Testis (tissue), 2 donors: ENCODE measurements at regions not wholly inside any gene's neighbourhood (a gene's known extent, or its start where the extent isn't known, plus 50 kb on each side); places are given as distances from the start of the nearest gene placed in this dataset.

Experiments used
- DNase-seq: peaks from one replicate; pipeline ENCODE4 v3.0.0-alpha.2; 2019
- H3K27ac ChIP-seq, 2 donors: fragments of 200-600 bp; sonication (generic); one replicate each; pipeline ENCODE4 v1.5.1; 2019
- H3K27me3 ChIP-seq: fragments of 200-600 bp; sonication (generic); one replicate; pipeline ENCODE4 v1.5.1; 2019
- H3K36me3 ChIP-seq: fragments of 200-600 bp; sonication (generic); one replicate; pipeline ENCODE4 v1.5.1; 2017; ENCODE audit warnings: low read depth; ENCODE audit errors: missing control alignments
- H3K4me1 ChIP-seq: fragments of 200-600 bp; sonication (generic); one replicate; pipeline ENCODE4 v1.5.1; 2019
- H3K4me3 ChIP-seq, 2 donors: fragments of 200-600 bp; sonication (generic); one replicate each; pipeline ENCODE4 v1.5.1; 2017 to 2019
- H3K9me3 ChIP-seq: fragments of 200-600 bp; sonication (generic); one replicate; pipeline ENCODE4 v1.5.1; 2017
- POLR2A ChIP-seq: fragments of 450-650 bp; IDR thresholded peaks from one replicate; pipeline ENCODE4 v1.6.1; 2017; ENCODE audit warnings: antibody characterized with exemption, mild to moderate bottlenecking, moderate library complexity
- WGBS, 2 donors: methylation state at CpG; one replicate each; pipeline ENCODE4 v1.1.5; 2018; 5-methylcytosine and 5-hydroxymethylcytosine counted together
- intact Hi-C: fragments of 100-400 bp; cut with DNase I; formaldehyde crosslinking; loops from one replicate; pipeline ENCODE4 v1.15.1; 2023; ENCODE audit warnings: low total_unique reads
- TF ChIP-seq, protein P1 (sequence below), 3 experiments: fragments of 450-650 bp in 2 of 3; fragments of 200-600 bp in 1 of 3; sonication (generic) in 1 of 3; IDR thresholded peaks; one replicate each; pipeline ENCODE4 v1.5.1; 2016 to 2019; ENCODE audit warnings: antibody characterized with exemption in 3 of 3, mild to moderate bottlenecking in 2 of 3, moderate library complexity in 1 of 3

DNA sequence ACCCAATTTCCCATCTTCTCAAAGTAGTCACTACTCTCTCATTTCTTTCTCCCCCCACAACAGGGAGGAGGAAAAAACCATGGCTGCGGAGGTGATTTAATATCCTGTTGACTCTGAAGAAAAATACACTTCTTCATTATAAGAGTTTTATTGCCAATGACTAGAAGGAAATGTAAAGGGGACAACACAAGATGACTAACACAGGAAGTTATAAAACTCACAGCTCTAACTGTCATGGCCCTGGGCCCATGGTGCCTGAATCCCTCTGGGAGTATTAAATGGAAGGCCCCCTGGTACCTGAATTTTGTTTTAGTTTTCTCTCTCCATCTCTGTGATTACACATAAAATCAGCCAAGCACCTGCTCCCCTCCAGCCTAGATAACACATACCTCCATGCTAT is 352.8 kb upstream of the FAT3 start:
- Histone ChIP-seq H3K4me1 (no peaks in the 10 kb centered on the region), H3K36me3 (no peaks in the 10 kb centered on the region), H3K9me3 (no peaks in the 10 kb centered on the region), H3K27ac (no peak overlapping the region), H3K4me3 (no peak overlapping the region), H3K27me3 (no peaks in the 10 kb centered on the region)
- intact Hi-C loops = no loop called here
- TF ChIP-seq, protein P1, sequence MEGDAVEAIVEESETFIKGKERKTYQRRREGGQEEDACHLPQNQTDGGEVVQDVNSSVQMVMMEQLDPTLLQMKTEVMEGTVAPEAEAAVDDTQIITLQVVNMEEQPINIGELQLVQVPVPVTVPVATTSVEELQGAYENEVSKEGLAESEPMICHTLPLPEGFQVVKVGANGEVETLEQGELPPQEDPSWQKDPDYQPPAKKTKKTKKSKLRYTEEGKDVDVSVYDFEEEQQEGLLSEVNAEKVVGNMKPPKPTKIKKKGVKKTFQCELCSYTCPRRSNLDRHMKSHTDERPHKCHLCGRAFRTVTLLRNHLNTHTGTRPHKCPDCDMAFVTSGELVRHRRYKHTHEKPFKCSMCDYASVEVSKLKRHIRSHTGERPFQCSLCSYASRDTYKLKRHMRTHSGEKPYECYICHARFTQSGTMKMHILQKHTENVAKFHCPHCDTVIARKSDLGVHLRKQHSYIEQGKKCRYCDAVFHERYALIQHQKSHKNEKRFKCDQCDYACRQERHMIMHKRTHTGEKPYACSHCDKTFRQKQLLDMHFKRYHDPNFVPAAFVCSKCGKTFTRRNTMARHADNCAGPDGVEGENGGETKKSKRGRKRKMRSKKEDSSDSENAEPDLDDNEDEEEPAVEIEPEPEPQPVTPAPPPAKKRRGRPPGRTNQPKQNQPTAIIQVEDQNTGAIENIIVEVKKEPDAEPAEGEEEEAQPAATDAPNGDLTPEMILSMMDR (IDR thresholded peaks at IDR 0.05) = no peak
- no peak for TF ChIP-seq POLR2A
- 76 to 88% methylated on average over 1 of the region's 1 CpG for WGBS, 2 donors
- DNase-seq = no peak

DNA sequence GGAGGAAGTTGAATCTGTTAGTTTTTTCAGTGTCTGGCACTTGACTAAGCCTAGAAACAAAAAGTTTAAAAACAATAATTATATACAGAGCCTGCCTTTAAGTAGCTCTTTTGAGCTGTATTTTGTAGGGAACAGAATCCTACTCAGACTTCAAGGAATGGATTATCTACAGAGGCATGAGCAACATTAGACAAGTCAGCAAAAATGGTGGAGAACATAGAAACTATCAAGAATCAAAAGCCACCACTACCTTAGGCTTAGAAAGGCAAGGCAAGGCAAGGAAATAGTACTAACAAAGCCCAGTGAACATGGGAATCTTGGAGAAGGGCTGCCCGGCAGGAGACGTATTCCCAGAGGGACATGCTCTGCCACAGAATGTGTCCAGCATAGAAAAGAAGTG is 353.6 kb upstream of the FAT3 start:
- Histone ChIP-seq H3K27ac (no peak overlapping the region), H3K9me3 (no peaks in the 10 kb centered on the region), H3K36me3 (no peaks in the 10 kb centered on the region), H3K27me3 (no peaks in the 10 kb centered on the region), H3K4me3 (no peak overlapping the region), H3K4me1 (no peaks in the 10 kb centered on the region)
- intact Hi-C loops = no loop called here
- TF ChIP-seq POLR2A = no peak
- TF ChIP-seq, protein P1 (IDR thresholded peaks at IDR 0.05) = no peak
- DNase-seq = no peak
- 88% methylated on average over 2 of the region's 2 CpGs for WGBS, 2 donors

DNA sequence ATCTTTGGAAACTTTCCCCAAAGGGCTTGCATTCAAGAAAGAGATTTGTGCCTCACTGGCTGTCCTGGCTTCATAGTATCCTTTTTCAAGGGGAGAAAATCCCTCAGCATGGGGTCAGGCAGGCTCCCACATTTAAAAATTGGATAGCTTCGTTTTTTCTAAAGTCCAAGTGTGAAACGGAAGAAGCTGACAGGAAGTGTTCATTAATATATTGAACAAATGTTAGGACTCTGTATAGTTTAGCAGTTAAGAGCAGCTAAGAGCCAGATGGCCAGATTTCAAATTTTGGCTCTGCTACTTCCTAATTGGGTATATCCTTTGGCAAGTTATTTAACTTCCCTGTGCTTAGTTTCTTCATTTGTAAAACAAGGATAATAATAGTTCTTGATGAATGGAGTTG is 354.9 kb upstream of the FAT3 start:
- no peaks in the 10 kb centered on the region for H3K36me3 ChIP-seq
- H3K4me3 ChIP-seq = no peak overlapping the region
- H3K4me1 ChIP-seq = no peaks in the 10 kb centered on the region
- no peak for TF ChIP-seq POLR2A
- TF ChIP-seq, protein P1 (IDR thresholded peaks at IDR 0.05) = no peak
- H3K27ac ChIP-seq = no peak overlapping the region
- 31 to 35% methylated on average over 2 of the region's 2 CpGs for WGBS, 2 donors
- no peaks in the 10 kb centered on the region for H3K27me3 ChIP-seq
- H3K9me3 ChIP-seq = no peaks in the 10 kb centered on the region
- intact Hi-C loops = no loop called here
- DNase-seq = no peak

DNA sequence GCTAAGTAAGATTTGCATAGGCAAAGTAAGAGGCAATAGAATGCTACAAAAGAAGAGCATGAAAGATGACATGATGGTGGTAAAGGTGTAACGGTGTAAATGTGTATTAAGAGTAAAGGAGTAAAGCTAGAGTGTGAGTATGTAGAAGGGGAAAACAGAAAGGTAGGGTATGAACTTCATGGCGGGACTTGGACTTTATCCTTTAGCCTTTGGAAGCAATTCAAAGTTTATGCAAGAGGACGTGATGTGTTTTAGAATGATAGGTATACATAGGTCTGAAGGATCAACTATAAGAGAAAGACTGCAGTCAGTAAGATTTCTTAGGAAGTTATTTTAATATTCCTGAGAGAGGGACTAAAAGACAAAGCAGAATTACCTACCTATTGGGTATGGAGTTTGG is 358.0 kb upstream of the FAT3 start:
- H3K36me3 ChIP-seq = no peaks in the 10 kb centered on the region
- no peak overlapping the region for H3K4me3 ChIP-seq
- DNase-seq = no peak
- H3K27ac ChIP-seq = no peak overlapping the region
- WGBS, 2 donors = 74 to 93% methylated on average over 3 of the region's 3 CpGs
- no peaks in the 10 kb centered on the region for H3K9me3 ChIP-seq
- intact Hi-C loops = no loop called here
- H3K27me3 ChIP-seq = no peaks in the 10 kb centered on the region
- no peaks in the 10 kb centered on the region for H3K4me1 ChIP-seq
- TF ChIP-seq, protein P1 (IDR thresholded peaks at IDR 0.05) = no peak
- no peak for TF ChIP-seq POLR2A

DNA sequence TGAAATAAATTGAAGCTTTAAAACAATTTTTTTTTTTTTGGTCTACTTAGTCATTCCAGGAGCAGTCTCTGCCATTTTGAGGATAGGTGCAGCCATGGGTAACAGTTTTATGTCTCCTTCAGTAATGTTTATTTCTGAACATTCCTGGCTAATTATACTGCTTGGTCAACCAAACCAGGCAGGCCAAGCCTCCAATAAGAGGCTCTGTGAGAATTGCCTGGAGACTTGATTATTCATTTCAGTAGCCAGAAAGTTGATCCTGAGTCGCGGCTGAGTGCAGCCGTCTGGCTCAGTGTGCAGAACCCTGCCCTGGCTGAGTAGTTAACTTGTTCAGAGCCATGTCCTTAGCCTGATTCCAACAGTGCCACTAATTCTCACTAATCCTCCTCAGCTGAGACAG is 364.0 kb upstream of the FAT3 start:
- no peaks in the 10 kb centered on the region for H3K27me3 ChIP-seq
- H3K36me3 ChIP-seq = no peaks in the 10 kb centered on the region
- no peak for TF ChIP-seq POLR2A
- TF ChIP-seq, protein P1 (IDR thresholded peaks at IDR 0.05) = no peak
- 40 to 47% methylated on average over 3 of the region's 3 CpGs for WGBS, 2 donors
- no peak overlapping the region for H3K4me3 ChIP-seq
- no peak overlapping the region for H3K27ac ChIP-seq
- intact Hi-C loops = no loop called here
- no peaks in the 10 kb centered on the region for H3K4me1 ChIP-seq
- H3K9me3 ChIP-seq = no peaks in the 10 kb centered on the region
- DNase-seq = no peak
